ENCODE measurements at regions not wholly inside any gene's neighbourhood (a gene's known extent, or its start where the extent isn't known, plus 50 kb on each side); places are given as distances from the start of the nearest gene placed in this dataset.

DNA sequence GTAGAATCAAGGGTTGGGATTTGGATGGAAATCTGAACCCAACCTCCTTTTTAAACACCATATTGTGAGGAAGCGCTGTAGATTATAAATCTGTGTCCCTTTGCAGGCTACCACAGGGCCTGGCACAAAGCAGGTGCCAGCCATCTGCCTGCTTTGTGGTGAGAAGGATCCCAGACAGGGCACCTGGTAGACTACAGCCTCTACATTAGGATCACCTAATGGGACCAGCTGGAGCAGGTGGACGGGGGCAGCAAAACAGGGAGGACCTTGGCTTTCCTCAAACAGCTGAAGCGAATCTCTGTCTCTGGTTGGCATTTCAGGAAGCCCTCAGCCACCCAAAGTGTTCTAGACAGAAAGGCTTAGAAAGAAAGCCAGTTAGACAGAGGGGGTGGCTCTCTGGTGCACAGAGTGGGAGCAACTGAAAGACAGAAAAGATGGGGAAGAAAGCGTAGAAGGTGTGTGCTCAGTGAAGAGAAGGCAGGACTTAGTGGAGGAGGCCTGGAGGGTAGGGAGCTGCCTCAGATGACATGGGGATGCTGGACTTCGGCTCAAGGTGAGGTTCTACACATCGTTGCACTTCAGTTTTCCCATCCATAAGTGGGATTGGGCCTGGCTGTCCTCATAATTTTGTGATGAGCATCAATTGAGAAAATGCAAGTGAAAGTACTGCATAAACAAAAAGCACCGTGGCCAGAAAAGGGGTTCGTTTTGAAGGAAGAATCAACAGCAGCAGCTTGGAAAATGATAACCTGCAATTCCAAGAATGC lies 350.8 kb downstream of the CYRIA start:
- DNase-seq: no peak

DNA sequence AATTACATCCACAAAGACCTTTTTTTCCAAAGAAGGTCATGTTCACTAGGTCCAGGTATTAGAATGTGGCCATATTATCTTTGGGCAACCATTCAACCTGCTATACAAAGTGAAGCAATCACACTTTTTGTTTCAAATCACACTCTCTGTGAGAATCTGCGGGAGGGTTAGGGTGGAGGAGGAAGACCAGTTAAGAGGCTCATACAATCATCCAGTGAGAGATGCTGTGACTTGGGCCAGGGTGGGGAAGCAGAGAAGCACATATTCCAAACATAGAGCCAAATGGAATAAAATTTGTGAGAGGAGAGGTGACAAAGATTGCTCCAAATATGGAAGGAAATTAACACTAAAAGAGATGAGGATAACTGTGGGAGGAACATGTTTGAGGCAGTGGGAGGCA lies 351.6 kb downstream of the CYRIA start:
- DNase-seq: no peak

DNA sequence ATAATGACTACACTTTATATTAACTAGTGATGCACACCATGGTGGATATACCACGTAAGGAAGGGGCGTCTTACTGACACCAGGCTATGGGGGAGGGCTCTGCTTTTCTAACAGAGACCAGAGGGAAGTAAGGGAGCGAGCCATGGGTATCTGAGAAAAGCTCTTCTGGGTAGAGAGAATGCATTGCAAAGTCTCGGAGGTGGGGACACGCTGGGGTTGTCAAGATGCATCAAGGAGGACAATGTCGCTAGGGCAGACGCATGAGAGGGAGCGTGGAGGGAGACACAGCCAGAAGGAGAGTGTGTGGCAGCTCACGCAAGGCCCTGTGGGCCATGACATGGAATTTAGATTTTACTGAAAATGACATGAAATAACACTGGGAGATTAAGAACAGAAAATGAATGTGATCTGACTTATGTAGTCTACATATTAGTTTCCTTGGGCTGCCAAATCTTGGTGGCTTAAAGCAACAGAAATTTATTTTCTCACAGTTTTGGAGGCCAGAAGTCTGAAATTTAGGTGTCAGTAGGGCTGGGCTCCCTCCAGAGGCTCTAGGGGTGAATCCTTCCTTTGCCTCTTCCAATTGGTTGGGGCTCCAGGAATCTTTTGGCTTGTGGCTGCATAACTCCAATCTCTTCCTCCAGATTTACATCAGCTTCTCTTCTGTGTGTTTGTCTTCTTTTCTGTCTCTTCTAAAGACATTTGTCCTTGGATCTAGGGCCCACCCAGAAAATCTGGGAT lies 352.2 kb downstream of the CYRIA start:
- DNase-seq: no peak

DNA sequence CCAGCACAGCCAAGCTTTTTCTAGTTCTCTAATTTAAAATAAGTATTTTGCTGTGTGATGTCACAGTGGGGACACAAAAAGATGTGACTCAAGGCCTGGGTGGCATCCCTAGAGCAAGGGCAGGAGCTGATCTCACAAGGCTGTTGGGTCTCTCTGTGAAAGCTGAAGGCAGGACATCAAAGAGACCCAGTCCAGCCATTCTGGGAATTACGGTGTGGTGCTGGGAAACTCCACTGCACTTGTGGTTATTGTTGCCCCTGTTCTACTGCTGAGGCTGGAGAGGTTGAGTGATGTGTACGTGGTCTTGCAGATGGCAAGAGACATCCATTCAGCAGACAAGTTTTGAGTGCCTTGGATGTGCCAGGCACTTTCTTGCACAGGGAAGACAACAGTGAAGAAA lies 352.9 kb downstream of the CYRIA start:
- DNase-seq: no peak

DNA sequence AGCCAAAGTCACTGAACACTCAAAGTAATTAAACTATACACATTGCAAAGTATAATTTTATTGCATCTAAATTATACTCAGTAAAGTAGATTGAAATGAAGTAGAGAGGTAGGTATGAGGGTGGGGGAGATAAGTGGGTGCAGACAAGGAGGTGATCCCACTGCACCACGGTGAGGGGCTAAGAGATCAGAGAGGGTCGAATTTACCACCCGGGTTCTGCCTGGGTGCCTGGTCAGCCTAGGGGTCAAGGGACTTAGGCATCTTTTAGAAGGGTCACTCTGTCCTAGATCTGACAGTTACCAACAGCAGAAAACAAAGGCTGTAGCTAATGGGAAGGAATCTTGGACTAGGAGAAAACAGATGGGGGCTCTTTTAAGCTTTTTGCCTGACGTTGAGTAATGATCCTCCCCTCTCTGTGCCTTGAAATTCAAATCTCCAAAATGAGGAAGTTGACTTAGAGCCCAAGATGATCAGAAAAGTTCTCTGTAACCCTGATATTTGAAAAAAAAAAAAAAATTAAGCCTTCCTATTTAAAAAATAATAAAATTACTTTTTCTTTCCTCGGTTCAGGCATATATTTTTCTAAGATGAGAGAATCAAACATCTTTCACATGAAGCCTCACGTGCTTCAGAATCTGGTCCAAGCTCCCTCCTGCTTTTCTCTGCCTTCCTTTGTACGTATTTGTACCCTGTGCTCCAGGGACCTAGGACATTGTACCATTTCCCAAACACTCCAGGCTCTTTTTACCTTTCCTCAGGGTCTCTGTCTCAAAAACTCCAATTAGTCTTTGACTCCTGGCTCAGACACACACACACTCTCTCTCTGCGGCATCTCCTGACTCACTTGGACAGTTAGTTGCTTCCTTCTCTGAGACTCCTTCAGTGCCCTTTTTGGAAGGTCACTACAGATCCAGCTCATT lies 353.9 kb downstream of the CYRIA start:
- no peak for DNase-seq

DNA sequence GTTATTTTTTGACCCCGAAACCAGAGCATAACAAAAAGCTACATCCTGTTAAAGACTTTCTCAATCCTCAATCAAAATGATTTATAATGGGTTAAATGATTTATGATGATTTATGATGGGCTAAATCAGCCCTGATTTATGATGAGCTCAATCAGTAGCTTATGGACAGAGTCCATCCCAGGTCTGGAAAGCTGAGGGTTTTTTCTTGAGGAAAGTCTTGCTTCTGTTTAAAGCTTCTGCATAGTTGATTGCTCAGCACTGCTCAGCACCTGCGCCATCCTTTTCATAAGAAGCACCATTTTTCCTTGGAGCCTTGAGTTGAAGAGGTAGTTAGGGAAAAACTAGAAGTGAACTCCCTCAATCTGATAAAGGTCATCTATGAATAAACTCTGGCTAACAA lies 356.8 kb downstream of the CYRIA start:
- DNase-seq: no peak

DNA sequence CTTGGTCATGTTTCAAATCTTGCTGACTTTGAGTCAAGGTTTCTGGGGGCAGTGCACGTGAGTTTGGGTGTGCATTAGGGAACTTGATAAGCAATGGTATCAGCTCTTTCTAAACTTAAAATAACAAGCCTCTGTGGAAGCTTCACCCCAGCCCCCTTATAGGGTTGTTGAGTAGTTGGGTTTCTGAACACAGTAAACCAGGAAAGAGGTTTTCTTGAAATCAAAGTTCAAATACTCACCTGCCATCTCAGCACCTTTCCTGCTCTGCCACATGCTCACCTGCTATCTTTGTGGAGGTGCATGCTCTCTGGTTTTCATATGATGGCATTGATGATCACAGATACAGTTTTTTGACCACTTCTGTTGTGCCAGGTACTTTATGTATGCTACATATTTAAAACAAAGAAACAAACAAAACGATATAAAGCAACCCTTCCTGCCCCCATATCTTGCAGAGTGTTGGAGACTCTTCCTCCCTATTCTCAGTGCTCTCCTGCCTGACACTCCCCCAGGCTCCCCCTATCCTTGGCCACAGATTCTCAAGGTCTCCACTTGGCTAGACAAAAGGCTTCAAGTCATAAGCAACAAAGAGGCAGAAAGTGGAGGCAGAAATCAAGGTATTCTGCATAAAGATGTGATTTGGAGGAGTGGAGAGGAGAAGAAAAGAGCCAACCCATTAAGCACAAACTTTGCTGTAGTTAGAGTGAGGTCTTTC lies 360.6 kb downstream of the CYRIA start:
- DNase-seq: no peak

DNA sequence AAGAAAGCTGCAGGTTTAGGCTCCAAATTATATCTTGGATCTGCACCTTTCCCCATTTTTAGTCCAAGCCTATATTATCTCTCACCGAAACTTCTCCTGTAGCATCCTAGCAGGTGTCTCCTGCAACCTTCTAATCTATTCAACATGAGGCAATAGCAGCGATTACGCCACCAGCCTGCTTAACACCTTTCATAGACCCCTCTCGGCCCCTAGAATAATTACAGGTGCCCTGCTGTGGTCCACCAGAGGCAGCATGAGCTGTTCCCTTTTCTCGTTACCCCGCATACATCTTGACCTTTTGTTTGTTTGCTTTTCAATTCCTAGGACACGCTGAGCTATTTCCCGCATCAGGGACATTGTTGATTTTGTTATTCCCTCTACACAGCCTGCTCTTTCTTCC lies 361.9 kb downstream of the CYRIA start:
- DNase-seq: no peak

DNA sequence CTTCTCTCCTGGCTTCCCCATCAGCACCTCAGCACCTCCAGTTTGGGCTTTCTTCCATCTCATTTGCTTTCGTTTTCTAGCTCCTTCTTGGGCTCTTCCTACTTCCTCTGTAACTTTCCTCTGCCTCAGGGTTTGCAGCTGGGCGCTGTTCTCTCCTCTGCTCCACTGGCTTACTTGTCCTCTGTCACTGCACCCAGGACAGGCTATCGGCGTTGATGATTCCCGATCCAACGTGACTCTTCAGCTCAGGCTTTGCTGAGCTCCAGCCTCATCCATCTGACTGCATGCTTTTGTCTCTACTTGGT lies 362.4 kb downstream of the CYRIA start:
- DNase-seq: no peak

DNA sequence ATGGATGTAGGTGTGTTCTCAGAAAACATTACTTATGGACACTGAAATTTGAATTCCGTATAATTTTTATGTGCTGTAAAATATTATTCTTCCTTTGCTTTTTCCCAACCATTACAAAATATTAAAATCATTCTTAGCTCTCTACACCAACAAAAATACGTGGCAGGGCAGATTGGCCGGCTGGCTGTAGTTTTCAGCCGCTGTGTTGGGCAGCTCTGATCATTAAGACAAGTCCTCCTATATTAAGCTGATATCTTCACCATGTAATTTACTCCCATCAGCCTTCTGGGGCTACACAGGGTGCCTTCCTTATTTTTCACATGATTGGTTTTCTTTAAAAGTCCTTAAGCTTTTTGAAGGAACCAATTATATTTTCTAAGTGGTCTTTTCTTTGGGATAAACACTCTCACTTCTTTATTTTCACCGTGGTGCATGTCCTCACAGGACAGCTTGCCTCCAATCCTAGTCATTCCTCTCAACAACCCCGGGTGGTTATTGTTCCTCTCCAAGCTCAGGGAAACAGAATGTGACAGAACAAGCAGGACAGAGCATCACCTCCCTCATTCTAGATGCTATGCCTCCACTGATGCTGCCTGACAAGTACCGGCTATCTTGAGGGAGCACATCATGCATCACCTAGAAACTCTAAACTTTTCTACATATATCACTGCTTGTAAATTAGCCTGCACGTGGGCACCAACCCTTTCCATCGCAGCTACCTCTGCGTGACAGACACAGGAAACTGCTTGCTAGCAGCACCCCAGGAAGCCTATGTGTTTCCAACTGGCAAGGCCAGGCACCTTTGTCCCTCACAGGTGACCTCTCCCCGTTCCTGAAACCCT lies 362.3 kb downstream of the MYCN start:
- no peak for DNase-seq

DNA sequence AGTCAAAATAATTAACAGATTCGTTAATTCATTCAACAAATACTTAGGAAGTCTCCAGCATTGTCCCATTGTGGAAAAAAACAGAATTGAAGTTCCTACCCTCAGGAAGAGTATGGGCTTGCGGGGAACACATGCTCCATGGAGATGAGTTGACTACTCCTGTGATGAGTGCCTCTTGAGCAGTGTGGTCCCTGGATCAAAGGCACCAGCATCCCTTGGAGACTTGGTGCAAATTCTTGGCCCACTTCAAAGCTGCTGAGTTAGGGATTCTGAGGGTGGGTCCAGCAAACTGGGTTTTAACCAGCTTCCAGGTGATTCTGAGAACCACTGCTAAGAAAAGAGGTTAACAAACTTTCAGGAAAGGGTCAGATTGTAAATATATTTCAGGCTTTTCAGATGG lies 361.6 kb downstream of the MYCN start:
- no peak for DNase-seq

DNA sequence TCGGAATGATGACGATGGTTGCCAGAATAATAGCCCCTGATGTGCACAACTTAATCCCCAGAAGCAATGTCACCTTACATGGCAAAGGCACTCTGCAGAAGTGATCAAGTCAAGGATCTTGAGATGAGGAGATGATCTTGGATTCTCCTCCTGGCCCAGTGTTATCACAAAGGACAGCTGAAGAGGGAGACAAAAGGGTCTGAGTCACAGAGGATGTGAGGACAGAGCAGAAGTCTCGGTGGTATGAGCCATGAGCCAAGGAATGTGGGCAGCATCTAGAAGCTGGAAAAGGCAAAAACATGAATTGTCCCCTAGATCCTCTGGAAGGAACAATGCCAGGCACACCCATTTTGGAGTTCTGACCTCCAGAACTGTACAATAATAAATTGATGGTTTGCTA lies 358.5 kb downstream of the MYCN start:
- no peak for DNase-seq

DNA sequence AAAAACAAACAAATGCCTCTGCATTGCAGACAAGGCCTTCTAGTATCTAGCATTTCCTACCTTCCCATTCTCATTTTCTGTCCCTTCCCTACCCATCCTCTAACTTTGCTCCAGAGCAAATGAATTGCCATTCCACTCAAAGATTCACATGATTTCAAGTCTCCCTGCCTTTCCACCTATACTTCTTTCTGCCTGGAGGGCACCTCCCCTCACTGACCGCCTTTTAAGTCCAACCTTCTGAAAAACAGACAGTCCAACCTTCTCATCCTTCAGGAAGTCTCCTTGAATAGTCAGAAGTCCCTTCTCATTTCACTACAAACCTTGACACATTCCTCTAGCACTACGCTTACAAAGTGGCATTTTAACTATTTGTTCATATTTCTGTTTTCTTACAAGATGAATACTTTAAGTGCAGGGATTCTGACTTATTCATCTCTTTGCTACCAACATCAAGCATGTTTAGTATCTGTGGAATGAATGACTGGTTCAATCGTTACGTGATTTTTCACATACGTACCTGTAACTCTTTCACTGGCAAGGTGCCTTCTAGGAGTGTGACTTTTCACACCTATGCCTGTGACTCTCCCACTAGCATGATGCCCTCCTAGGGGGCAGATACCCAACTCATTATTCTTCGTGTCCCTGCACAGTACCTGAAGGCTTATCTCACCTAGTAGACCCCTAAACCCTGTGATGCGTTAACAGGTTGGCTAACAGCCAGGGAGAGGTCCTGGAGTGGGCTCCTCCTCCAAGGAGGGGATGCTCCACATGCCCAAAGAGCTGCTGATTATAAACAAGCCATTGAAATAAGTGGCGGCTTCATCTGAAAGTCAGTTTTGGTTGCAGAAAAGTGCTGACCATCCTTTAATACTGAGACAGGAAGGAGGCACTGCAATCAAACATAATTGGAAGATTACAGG lies 356.2 kb downstream of the MYCN start:
- DNase-seq: no peak

DNA sequence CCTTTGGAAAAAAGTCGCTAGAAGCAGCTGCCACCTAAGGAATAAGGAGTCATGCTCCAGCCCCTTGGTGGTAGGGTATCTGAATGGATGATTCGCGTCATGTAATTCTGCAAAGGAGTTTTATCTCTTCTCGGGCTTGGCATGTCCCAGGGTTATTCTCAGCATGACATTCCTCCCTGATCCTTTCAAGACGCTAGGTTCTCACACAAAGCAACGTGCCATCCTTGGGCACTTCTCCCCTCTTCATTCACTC lies 355.6 kb downstream of the MYCN start:
- no peak for DNase-seq

DNA sequence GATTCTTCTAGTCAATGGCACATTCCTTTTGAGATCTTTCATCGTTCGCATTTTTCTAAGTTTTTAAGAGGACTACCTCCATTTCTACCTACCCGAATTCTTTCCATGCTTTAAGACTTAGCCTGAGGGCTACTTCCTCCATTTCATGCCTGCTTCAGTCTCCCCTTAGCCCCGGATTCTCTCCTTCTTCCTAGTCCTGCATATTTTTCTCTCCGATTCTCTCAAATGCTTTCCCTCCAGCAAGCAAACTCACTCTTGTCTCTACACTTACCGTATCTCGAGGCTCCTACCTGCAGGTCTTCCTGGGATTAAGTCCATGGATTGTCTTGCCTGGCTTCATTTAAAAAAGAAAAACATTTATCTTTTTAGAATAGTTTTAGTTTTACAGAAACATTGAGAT lies 354.4 kb downstream of the MYCN start:
- no peak for DNase-seq

DNA sequence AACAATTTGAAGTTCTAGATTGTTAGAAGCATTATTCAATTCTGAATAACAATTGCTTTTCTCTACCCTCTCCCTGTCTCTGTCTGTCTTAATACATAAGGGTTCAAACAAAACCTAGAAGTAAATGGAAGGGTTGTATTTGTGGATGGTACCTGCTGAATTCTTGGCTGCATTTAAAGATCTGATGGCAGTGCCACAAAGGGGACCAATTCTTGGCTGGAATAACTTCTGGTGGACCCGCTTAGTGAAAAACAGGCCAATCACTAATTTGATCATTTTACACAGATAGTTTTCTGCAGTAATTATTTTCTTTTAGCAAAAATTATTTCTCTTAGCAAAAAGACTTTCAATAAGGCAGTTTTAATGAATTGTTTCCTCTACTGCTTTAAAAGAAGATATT lies 353.5 kb downstream of the MYCN start:
- DNase-seq: no peak

DNA sequence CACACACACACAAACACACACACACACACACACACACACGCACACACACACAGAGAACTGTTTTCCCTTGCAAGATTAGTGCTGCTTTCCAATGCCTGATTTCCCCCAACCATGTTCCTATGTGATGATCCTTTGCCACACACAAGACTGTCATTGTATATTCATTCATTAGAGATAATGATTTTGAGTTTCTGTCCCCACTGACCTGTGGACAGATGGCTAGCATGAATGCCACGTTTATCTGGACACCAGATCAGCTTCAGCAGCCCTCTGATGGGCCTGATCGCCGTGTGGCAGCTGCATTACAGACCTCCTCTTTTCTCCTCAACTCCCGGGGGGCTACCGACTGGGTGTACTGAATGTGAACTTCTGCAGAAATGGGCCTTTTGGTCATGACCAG lies 353.0 kb downstream of the MYCN start:
- no peak for DNase-seq

DNA sequence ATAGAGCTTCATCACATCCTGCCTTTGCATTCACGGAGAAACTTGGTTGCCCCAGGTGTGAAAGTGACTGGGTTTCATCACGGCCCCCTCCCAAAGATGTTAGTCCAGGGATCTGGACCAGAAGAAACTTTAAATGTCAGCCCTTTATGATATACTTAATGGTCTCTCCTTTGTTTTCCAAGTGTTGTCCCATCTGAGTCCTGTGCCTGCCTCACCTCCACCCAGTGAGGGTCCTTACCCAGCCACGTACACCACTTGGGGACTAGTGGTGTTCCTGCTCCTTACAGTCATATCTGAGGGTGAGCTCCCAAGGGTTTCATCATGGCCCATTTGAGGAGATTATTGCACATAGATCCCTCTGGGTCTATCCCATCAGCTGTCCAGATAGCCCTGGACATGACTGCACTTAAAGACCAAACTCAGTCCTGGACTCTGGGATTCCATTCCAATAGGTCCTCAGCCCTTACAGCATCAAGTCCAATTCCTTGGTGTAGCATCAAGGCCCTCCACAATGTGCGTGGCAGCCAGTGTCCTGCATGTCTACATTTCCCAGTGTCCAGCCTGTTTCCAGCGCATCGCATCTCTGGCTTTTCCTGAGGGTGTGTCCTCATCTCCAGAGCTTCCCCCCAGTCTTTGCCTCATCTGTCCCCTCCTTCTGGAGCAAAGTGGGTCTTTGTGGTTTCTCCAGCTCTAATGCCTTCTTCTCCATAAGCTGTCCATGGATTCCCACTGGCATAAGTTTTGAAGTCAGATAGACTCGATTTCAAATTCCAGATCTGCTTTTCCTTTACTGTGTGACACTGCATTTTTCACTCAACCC lies 351.6 kb downstream of the MYCN start:
- DNase-seq: no peak

DNA sequence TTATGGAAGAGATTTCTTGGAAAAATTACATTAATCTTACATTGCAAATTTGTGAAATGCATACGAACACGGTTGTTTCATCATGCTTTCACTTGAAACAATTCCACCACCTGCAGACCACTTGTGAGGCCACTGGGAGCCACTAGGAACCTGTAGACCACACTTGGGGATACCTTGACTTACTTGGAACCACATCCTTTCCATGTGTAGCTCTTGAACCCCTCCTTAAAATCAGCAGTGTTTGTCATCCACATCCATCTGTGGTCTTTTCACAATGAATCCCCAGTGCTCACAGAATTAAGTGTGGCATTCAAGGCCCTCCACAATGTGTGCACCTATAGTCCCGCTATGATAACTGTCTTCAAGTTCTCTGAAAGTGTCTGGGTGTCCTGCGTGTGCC lies 350.9 kb downstream of the MYCN start:
- DNase-seq: no peak

DNA sequence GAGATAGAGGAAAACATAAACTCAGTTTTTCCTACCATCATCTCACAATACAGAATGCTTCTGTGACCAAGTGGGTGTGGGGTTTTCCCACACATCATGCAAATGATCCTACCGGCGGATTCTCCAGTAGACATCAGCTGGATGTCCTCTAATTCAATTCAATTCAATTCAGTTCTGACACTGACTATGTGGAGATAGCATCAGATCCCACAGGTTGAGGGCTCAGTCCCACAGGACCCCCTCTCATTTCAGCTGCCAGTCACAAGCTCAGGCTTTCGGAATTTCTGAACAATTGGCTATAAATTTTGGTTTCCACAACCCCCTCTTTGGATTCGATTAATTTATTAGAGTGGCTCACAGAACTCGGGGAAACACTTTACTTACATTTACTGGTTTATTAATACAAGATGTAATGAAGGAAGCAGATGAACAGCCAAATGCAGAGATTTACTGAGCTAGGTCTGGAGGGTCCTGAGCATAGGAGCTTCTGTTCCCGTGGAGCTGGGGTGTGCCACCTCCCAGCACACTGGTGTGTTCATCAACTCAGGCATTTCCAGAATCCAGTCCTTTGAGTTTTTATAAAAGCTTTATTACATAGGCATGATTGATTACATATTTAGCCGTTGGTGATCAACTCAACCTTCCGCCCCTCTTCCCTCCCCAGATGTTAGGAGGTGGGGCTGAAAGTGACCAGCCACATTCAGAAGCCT lies 350.1 kb downstream of the MYCN start:
- no peak for DNase-seq

All from stimulated activated CD4-positive, alpha-beta T cell treated with anti-CD3 and anti-CD28 coated beads, Interleukin-2, amount 100 ng/mL, for 24 hours (primary cell).